22Rv1 (cell line): ENCODE measurements at regions not wholly inside any gene's neighbourhood (a gene's known extent, or its start where the extent isn't known, plus 50 kb on each side); places are given as distances from the start of the nearest gene placed in this dataset.

Experiments used
- ZFX ChIP-seq: fragments of 450-650 bp; IDR thresholded peaks from 2 replicates; pipeline ENCODE4 v1.6.1; 2017; ENCODE audit warnings: antibody characterized with exemption, borderline replicate concordance
- TF ChIP-seq, protein P1 (sequence below): fragments of 450-650 bp; IDR thresholded peaks from 2 replicates; pipeline ENCODE4 v1.5.1; 2017; ENCODE audit warnings: mild to moderate bottlenecking

DNA sequence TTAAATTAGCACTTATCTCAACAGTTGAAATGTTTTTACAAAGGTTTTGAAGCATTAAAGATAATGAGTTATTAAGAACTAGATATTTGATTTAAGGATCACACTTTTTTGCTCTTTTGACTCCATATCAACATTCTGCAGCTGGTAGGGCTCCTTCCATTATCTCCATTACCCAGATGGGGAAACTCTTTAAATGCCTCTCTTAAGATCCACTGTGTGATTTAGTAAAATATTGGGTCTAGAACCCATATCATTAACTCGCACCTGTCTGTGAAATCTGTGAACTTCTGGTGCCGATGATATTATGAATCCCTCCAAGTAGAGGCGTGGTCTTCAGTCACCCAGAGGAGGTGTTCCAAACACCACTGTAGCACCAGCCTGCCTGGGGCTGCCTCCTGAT, 466.2 kb downstream of the TSN start:
- TF ChIP-seq, protein P1, sequence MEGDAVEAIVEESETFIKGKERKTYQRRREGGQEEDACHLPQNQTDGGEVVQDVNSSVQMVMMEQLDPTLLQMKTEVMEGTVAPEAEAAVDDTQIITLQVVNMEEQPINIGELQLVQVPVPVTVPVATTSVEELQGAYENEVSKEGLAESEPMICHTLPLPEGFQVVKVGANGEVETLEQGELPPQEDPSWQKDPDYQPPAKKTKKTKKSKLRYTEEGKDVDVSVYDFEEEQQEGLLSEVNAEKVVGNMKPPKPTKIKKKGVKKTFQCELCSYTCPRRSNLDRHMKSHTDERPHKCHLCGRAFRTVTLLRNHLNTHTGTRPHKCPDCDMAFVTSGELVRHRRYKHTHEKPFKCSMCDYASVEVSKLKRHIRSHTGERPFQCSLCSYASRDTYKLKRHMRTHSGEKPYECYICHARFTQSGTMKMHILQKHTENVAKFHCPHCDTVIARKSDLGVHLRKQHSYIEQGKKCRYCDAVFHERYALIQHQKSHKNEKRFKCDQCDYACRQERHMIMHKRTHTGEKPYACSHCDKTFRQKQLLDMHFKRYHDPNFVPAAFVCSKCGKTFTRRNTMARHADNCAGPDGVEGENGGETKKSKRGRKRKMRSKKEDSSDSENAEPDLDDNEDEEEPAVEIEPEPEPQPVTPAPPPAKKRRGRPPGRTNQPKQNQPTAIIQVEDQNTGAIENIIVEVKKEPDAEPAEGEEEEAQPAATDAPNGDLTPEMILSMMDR = no peak
- TF ChIP-seq ZFX = no peak
